NCI-H2107 treated with DMSO at 0.1 percent for 48 hours (cell line): ENCODE measurements at regions not wholly inside any gene's neighbourhood (a gene's known extent, or its start where the extent isn't known, plus 50 kb on each side); places are given as distances from the start of the nearest gene placed in this dataset.

ENCODE experiments used
- DNase-seq: peaks from one replicate; lab custom pipeline; 2025; ENCODE audit not compliant: unreplicated experiment; lab: John Stamatoyannopoulos, UW

DNA sequence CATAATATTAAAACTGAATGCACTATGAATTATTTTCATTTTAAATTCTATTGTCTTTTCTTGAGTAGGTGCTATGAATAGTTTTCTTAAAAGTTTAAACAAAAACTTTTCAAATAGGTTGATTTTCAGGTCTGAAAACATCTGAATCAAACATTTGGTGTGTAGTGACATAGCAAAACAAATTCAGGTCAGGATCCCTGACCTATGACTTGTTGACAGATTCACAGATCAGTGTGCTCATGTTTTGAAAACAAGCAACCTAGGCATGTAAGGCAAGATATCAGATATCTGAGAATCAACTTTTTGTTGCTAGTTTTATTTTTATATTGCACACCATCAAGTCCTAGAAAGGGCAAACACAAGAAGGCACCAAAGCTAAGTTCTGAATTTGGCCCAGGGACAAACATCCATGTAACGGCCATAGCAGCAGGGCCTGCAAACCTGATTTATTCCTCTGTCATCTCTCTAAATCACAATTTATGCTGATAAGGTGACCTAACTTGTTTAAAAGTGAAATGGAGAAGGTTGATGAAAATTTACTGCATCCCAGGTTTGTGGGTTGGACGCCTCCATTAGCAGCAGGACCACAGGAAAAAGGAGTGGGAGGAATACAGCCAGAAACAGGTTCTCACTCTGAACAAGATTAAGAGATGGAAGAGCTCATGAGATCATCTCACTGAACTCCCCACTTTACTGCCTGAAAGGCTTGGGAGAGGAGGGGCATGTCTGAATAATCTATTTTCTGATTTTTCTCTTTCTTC lies 337.7 kb downstream of the KCNRG start:
- DNase-seq: no peak

DNA sequence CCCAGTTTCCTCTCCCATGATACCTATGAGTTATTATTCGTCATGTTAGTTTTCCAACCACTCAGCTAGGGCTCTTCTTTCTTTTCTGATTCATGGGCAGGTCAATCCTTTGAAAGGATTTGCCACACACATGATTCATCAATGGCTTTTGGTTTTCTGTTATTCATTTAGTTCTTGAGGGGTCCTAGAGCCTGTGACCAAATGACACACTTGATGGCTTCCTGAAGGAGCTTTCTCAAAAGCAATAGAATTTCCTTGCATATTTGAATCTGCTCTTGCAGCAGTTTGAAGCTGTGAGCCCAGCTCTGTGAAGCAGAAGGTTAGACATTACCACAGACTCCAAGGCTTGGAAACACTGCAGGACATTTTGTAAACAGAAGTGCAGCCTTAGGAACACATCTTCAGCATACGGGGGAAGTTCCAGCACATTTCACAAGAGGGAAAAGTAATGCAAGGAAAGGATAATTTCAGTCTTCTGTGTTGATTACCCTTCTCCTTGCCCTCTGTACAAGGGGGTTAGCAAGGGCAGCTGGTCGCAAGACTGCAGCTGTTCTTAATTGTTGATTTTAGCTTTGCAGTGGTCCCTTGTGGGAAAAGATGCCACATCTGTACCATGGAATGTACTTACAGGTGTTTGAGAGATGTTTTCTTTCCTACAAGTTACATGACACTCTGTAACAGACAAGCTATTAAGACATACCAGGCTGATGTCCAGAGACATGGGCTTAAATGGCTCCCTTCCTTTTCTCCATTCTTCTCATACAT lies 338.6 kb downstream of the KCNRG start:
- no peak for DNase-seq

DNA sequence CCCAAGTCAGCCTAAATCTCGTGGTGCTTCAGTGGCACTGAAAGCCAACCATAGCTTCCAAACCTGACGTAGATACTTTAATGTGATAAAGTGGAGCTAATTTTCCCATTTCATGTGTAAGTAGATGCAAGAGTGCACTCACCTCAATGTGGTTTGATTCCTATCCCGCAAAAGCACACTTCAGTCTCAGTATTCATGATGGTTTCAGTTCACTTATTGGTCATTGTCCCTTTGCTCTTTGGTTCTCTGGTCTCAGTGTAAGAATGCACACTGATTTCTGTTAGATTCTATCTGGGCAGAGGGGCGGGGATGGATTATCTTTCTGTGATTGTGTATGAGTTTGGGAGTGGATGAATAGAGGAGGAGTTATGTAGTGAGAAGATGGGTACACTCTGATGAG lies 340.6 kb downstream of the KCNRG start:
- DNase-seq: no peak

DNA sequence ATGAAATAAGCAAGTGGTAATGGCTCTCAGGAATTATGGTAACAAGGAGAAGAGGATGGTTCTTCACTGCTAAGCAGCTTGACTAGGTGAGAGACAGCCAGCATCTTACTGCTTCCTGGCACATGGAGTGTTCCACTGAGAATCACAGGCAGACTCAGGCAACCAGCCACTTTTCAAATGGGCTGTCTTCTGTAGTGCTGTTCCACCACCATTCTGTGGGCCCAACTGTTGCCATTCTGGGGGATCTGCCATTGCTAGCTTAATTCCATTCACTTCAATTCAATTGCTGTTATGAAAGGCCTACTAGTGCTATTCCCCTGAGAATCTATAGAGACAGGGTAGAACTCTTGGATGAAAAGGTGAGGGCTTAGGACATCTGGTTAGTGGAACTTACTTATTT lies 341.9 kb downstream of the KCNRG start:
- no peak for DNase-seq

DNA sequence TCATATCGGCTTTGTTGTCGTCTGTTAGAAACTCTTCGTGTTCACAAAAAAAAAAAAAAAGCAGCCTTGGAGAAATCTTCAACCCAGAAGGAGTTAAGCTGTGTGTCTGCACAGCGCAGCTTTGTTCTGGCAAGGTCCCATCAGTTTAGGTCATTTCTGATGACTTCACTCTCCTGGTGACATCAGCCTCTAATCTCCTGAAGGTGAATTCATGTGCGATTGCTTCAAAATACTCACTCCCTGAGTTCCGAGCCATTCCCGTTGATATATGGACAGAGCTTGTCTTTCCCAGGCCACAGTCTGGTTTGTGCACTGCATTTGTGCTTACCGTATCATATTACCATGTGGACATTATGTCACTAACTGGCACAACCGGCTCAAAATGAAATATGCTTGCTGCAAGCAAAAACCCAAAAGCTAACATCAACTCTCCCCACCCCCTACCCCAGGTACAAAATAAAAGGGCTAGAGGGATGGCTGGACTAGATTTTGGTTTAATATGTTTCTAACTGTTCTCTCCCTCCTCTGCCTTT lies 342.4 kb downstream of the KCNRG start:
- DNase-seq: peak; percentile 42

DNA sequence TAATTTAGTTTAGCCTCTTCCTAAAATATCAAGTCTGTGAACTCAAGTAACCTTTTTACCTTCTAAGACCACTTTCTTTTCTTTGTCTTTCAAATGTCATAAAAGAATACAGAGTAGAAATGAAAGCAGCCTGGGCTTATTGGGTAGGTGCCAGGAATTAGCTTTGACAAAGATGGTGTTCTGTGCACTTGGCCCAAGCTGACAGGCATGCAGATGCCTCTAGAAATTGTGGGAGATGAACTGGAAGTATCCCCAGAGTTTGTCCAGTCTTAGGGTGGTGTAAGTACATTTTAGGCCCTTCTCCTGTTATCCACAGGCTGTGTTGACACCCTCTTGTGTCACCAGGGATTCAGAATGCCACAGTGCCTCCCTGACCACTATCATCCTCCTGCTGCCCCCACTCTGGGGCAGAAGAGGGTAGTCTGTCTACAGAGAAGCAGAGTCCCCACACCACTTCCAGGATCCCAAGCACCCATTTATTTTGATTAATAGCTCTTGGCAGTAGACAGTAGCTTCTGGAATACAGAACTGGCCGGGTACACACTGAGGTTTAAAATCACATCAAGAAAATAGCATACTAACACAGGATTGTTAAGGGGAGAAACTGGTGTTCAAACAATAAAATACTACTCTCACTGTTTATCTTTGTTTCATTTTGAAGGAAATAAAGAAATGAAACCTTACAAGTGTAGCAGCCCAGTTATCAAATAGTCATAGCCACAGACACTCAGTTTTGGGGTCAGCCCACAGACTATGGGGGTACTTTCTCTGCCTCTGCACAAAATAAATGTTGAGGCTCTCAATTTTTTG lies 343.2 kb downstream of the KCNRG start:
- DNase-seq: peak; percentile 40

DNA sequence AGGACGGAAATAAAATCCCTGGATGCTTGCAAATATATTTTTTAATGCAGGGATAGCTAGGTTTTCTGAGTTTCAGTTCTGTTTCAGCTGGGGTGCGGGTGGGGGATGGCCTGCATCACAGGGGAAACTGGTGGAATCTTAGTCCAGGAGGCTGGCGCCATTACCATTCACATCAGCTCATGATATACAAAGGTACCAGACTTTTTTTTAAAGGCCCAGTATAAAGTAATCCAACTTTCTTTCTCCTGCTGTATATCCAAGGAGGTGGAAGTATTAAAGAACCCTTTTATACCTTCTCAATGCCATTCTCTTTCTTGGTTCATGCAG lies 343.8 kb downstream of the KCNRG start:
- no peak for DNase-seq

DNA sequence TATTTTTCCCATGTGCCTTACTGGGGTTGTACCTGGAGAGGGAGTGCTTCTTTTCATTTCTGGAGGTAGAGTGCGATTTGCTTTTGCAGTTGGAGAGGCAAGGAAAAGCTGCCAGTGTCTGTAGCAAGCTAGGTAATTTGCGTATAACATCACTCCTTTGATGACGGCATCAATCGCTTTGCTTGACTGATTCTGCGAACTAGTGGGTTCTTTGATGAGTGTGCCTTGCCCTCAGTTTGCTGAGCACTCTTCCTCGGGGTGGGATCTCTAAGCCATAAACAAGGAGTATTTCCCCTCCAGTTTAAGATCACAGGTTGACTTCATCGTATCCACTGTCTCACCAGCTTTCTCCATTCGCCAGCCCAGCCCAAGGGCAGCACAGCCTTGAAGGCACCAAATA lies 344.5 kb downstream of the KCNRG start:
- DNase-seq: no peak

DNA sequence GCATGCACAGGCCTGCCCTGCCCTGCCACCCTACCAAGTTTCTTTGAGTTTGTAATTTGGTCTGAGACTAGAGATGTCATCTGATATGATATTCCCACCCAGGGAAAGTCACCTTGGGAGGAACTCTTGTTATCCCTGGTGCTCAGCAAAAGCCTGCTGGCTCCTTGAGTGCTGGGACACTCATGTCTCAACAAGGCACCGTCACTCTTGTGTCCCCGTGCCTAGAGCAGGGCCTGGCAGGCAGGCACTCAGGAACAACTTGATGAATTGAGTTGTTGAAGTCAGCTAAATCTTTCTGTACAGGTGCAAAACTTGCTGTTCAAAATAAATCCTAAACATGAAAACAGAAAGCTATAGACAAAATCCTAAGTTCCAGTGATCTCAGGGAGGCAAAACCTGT lies 345.4 kb downstream of the KCNRG start:
- DNase-seq: no peak

DNA sequence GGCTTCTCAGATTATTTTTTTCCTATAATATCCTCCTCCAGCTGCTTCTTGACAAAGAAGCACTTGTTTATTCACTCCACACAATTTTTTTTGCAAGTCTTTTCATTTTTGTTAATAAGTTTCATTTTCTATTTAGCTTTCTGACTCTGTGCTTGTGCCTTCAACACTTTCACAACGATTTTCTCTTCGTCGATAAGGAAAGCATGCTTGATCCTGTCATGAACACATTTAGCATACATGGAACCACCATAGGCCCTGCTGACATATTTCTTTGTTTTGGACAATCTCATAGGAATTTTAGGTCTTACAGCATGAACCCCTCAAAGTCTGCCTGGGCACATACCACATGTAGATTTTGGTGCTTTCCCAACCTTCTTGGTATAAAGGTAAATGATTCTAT lies 346.0 kb downstream of the KCNRG start:
- no peak for DNase-seq

DNA sequence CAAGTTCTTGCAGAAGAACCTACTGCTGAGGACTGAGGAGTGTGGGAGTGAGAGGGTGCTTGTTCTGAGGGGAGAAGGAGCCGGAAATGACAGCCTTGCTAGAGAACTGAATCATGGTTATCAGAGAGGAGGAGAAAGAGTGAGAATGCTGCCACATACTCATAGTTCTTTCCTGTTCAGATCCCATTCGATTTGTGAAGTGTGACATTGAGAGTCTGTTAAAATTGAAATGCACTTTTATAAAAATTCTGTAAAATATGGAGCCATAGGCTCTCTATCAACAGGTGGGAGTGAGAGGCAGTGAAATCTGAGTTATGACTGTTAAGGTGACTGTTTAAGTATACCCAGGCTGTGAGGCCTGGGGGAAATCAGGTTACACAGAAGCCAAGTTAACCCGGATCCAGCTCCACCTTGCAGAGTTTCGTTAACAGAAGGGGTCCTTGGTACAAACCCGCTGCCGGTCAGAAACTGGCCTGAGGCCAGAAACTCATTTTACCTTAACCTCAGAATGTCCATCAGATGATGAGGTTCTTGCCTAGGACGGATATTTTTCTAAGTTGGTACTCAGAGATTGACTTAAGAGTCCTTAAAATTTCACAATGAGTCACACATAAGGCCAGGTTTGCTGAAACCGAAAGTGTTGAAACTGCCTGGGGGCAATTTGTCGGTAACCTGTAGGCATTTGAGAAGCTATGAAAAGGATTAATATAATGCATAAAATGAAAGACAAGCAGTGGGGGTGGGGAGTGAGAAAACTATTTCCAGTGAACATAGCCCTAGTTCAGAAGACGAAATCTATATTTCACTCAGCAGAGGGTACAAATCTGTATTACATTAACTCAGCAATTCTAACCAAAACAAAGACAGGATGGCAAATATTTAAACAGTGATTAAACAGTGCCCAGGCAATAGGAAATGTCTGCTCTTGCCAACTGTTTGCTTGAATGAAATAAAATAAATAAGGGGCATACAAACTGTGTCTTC lies 350.5 kb downstream of the KCNRG start:
- peak; percentile 80 for DNase-seq

DNA sequence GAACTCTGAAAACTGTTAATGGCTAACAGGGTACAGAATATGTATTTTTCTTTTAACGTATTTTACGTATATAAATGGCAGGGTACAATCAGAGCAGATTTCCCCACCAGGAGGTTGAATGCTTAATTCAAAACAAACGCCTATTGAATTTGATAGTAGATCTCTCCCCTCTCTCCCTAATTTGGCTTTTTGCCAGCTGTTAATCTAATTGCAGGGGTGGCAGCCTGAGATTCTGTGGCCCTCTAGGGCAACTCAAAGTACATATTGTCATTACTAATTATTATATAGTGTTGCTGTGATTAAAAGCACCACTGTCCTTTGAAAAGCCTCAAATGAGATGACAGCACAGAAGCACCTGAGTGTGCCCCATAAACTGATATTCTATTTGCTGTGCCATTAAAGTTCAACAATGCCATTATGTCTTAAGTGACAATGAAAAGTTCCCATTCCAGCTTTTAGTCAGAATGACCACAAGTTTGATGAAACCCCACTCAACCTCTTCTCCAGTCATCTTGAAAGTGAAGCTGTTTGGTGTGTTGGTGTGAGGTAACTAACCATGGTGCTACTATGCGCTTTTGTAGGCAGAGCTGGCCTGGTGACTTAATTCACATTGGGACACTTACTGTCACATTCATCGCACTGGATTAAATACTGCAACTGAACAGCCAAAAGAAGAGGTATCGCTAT lies 351.4 kb downstream of the KCNRG start:
- DNase-seq: peak; percentile 92

DNA sequence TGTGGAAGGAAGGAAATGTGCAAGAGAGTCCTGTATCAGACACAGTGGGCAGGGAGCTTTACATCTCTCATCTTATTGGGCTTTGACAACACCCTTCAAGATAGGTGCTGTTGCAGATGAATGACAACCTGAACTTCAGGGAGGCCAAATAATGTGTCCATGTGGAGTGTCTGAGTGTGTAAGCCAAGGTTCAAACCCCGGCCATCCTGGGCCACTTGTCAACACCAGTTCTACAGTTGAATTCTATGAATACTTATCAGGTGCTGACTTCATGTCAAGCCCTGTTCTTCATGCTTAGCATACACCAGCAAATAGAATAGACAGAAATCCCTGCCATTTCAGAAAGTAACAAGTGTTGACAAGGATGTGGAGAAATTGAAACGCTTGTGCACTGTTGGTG lies 354.4 kb downstream of the KCNRG start:
- no peak for DNase-seq

DNA sequence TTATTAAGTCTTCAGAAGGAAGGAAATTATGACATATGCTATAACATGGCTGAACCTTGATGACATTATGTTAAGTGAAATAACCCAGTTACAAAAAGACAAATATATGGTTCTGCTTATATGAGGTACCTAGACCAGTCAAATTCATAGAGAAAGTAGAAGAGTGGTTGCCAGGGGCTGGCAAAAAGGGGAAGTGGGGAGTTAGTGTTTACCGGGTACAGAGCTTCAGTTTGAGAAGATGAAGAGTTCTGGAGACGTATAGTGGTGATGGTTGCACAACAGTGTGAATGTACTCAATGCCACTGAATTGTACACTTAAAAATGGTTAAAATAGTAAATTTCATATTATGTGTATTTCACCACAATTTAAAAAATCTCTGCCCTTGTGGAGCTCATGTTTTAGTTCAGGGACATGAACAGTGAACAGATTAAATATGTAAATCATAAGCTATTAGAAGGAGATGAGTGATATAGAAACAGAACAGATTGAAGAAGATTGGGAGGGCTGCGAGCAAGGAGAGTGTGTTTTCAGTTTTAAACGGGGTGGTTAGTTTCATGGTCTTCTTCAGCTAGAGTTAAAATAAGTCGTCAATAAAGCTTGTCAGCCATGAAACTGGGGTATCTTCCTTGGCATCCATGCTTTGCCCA lies 355.2 kb downstream of the KCNRG start:
- no peak for DNase-seq

DNA sequence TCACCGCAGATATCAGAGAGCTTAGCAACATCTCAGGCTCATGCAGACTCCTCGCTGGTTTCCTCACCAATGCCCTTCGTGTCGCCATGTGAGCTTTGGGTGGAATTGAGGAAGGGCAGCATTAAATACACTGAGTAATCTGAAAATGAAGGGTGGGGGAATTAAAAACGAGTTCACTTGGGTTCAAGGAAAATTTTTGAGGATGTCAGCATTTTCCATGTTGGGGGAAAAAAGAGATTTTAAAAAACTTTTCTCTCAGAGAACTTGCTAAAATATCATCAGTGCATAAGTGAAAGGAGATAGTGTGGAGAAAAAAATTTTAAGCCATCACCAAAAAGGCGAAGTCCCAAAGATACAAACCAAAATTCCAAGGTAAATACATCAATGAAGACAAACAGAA lies 359.3 kb downstream of the KCNRG start:
- DNase-seq: no peak

DNA sequence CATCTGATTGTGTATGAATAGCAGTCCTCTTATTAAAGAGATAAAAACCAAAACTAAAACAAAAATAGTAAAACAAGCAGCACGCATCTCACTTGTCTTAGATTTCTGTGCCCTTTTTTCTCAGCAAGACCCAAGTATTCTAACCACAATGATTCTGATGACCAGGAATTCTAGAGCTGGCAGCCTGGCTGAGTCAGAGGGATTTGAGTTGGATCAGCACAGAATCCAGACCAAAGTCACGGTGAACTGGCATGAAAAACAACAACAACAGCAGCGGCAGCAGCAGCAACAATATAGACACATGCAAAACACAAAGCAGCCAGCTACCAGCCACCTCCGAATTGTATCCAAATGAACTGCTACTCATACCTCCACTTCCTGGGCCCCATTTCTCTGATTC lies 360.5 kb downstream of the KCNRG start:
- DNase-seq: no peak

DNA sequence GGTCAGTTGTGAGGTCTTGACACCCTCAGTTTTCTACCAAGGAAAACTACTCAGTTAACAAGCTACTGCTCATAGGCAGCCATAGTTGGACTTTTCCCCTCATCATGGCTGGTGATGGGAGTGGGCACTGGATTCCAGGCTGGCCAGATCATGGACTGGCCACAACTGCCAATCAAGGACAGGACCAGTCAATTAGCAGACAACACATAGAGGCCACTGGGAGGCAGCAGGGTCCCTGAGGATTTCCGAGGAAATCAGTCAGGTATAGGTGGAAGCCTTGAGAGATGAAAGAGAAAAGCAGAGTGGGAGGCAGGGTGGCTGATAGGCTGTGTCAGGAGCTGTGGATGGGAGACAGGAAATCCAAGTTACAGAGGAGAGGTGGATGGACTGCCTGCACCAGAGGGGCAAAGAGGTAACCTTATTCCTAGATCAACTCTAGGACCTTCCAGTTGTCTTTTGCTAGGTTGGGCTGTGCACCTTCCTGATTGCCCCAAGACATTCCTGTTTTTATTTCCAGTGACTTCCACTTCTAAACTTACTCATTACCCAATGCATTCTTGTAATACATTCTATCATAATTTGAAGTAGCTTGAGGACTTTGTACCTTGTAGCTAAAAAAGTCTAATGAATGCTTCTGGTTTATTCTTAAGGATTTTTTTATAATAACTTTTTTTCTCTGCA lies 361.8 kb downstream of the KCNRG start:
- DNase-seq: no peak

DNA sequence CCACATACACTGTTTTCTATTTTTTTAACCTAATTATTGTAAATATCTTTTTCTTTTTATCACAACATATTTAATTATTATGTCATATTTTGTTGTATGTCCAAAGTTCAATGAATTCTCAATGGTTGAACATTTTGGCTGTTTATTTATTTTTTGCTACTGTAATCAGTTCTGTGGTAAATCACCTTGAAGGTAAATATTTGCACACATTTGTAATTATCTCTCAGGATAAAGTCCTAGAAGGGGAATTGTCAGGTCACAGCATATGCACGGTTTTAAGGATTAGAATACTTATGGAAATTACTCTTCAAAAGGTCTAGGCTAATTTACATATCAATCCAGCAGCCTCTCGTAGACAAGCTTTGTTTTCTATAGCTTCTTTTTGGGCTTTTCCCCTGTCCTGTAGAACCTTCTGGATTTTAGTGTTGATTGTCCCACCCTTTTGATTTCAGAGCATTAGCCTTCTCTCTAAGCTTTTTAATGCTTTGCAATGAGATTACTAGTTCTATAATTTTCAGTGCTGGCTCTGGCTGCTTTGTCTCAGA lies 362.6 kb downstream of the KCNRG start:
- DNase-seq: no peak
